Endothelial cell of umbilical vein (primary cell): ENCODE measurements at regions not wholly inside any gene's neighbourhood (a gene's known extent, or its start where the extent isn't known, plus 50 kb on each side); places are given as distances from the start of the nearest gene placed in this dataset.

Experiments
- BruUV-seq: library from RNA; stranded (reverse); fragments of 400-500 nt; replicated peaks from 2 replicates; lab custom pipeline; 2021; lab: Mats Ljungman, UMichigan
- CTCF ChIA-PET: fragments of 300-600, 350-600 bp; sonication (Branson Sonifier 250); formaldehyde crosslinking; loops from one replicate; lab custom pipeline; 2021; ENCODE audit warnings: antibody characterized with exemption, inconsistent platforms; lab: Charles Lee
- POLR2A ChIA-PET: fragments of 300-600, 350-600 bp; sonication (Branson Sonifier 250); formaldehyde crosslinking; loops from one replicate; lab custom pipeline; 2021; ENCODE audit warnings: antibody characterized with exemption, inconsistent platforms; lab: Charles Lee
- DNase-seq: peaks from one replicate; pipeline ENCODE4 v3.0.0-alpha.2; 2011; ENCODE audit warnings: low read depth, low spot score
- FAIRE-seq: peaks from 2 replicates; lab custom pipeline; 2011; peaks lifted over from hg19 to GRCh38; lab: Jason Lieb, UNC
- H2AFZ ChIP-seq: 2 replicates; pipeline ENCODE4 v1.6.0; 2012; ENCODE audit warnings: low read depth, low read length, control low read depth, inconsistent platforms
- H3K27ac ChIP-seq: 2 replicates; pipeline ENCODE4 v1.5.1; 2011; ENCODE audit warnings: low read depth, mild to moderate bottlenecking, control low read depth, low read length, moderate library complexity; ENCODE audit not compliant: insufficient read depth
- H3K27me3 ChIP-seq, 2 experiments: 2 replicates each; pipeline versions ENCODE4 v1.6.0 to v1.6.1; 2011; ENCODE audit warnings: low read length in 2 of 2, mixed read lengths in 1 of 2; ENCODE audit not compliant: control insufficient read depth in 2 of 2, insufficient read depth in 2 of 2
- H3K36me3 ChIP-seq, 2 experiments: 2 replicates in 1 of 2; 3 replicates in 1 of 2; pipeline ENCODE4 v1.5.1; 2011; ENCODE audit warnings: low read length in 2 of 2, mild to moderate bottlenecking in 1 of 2, moderate library complexity in 1 of 2; ENCODE audit not compliant: control insufficient read depth in 2 of 2, insufficient read depth in 2 of 2; ENCODE audit errors: extremely low read depth in 1 of 2
- H3K4me1 ChIP-seq: 3 replicates; pipeline ENCODE4 v1.5.1; 2011; ENCODE audit warnings: mild to moderate bottlenecking, low read length; ENCODE audit not compliant: control insufficient read depth, insufficient read depth; ENCODE audit errors: extremely low read depth
- H3K4me2 ChIP-seq: 2 replicates; pipeline ENCODE4 v1.6.1; 2011; ENCODE audit warnings: low read length, control low read depth, mixed read lengths; ENCODE audit not compliant: insufficient read depth
- H3K4me3 ChIP-seq, 3 experiments: fragments of 200-600 bp in 1 of 3; sonication (generic), shearing (Covaris generic) in 1 of 3; replicated peaks in 1 of 3; 2 replicates each; pipeline ENCODE4 v1.5.1; 2011 to 2016; ENCODE audit warnings: control low read depth in 3 of 3, low read length in 3 of 3, mild to moderate bottlenecking in 2 of 3, inconsistent platforms in 1 of 3, low read depth in 1 of 3, moderate library complexity in 1 of 3; ENCODE audit not compliant: insufficient read depth in 1 of 3
- H3K79me2 ChIP-seq: 2 replicates; pipeline ENCODE4 v1.6.0; 2012; ENCODE audit warnings: low read length, inconsistent platforms; ENCODE audit not compliant: control insufficient read depth, insufficient read depth
- H3K9ac ChIP-seq: replicated peaks from 2 replicates; pipeline ENCODE3; 2011; ENCODE audit warnings: low read length, control low read depth; ENCODE audit not compliant: insufficient read depth; ENCODE audit errors: extremely low read depth
- H3K9me1 ChIP-seq: replicated peaks from 3 replicates; pipeline ENCODE4 v1.6.0; 2011; ENCODE audit warnings: mild to moderate bottlenecking, low read length; ENCODE audit not compliant: control insufficient read depth, insufficient read depth; ENCODE audit errors: extremely low read depth
- H3K9me3 ChIP-seq: replicated peaks from 2 replicates; pipeline ENCODE4 v1.5.1; 2012; ENCODE audit warnings: low read length, inconsistent platforms; ENCODE audit not compliant: control insufficient read depth, insufficient read depth
- H4K20me1 ChIP-seq: replicated peaks from 2 replicates; pipeline ENCODE3; 2011; ENCODE audit warnings: mild to moderate bottlenecking, low read length; ENCODE audit not compliant: control insufficient read depth, insufficient read depth; ENCODE audit errors: extremely low read depth
- CTCF ChIP-seq, 2 donors: IDR thresholded peaks; 1 replicate in 1 of 2; 2 replicates in 1 of 2; pipeline ENCODE4 v1.5.1; 2011; ENCODE audit warnings: low read length in 2 of 2, mild to moderate bottlenecking in 2 of 2, moderate library complexity in 2 of 2, control low read depth in 1 of 2, inconsistent platforms in 1 of 2, low read depth in 1 of 2; ENCODE audit not compliant: insufficient read depth in 1 of 2; ENCODE audit errors: extremely low read depth in 1 of 2
- EZH2 ChIP-seq: IDR thresholded peaks from 2 replicates; pipeline ENCODE4 v1.6.1; 2012; ENCODE audit warnings: borderline replicate concordance, low read depth, mild to moderate bottlenecking, moderate library complexity, low read length, inconsistent platforms; ENCODE audit not compliant: severe bottlenecking
- FOS ChIP-seq: IDR thresholded peaks from 2 replicates; pipeline ENCODE4 v1.6.1; 2011; ENCODE audit warnings: mild to moderate bottlenecking, low read length, moderate library complexity, borderline replicate concordance; ENCODE audit not compliant: insufficient read depth
- GATA2 ChIP-seq: IDR thresholded peaks from 2 replicates; pipeline ENCODE4 v1.7.0; 2011; ENCODE audit warnings: low read depth, mild to moderate bottlenecking, moderate library complexity, mixed read lengths, low read length; ENCODE audit not compliant: insufficient read length, insufficient read depth
- JUN ChIP-seq: IDR thresholded peaks from 2 replicates; pipeline ENCODE4 v1.6.1; 2011; ENCODE audit warnings: borderline replicate concordance, low read depth; ENCODE audit not compliant: insufficient read length, insufficient read depth
- MAX ChIP-seq: IDR thresholded peaks from 2 replicates; pipeline ENCODE4 v1.6.1; 2011; ENCODE audit not compliant: insufficient read depth, insufficient read length
- MYC ChIP-seq: IDR thresholded peaks from one replicate; pipeline ENCODE4 v1.6.1; 2011; ENCODE audit warnings: mild to moderate bottlenecking, low read depth, low read length
- POLR2A ChIP-seq: IDR thresholded peaks from 2 replicates; pipeline ENCODE4 v1.6.1; 2012; ENCODE audit warnings: low read depth, mild to moderate bottlenecking, control low read depth, low read length
- POLR2AphosphoS5 ChIP-seq: IDR thresholded peaks from 2 replicates; pipeline ENCODE4 v1.6.1; 2012; ENCODE audit warnings: low read depth, mild to moderate bottlenecking, control low read depth, low read length, moderate library complexity; ENCODE audit not compliant: insufficient read depth
- dilution Hi-C: fragments of 300-500 bp; cut with MboI; formaldehyde crosslinking; loops from one replicate; pipeline ENCODE4 v1.15.0; 2019; ENCODE audit warnings: low sequenced_read_pairs; ENCODE audit not compliant: extremely low pct_ligation_motif_present
- intact Hi-C: fragments of 100-400 bp; cut with micrococcal nuclease; formaldehyde crosslinking; loops from one replicate; pipeline ENCODE4 v1.10.0; 2022

- Histone ChIP-seq H3K4me2 (no peak overlapping the region), H3K9ac (no peak overlapping the region), H3K36me3 (no peaks in the 10 kb centered on the region), H3K79me2 (no peaks in the 10 kb centered on the region), H3K27ac (no peak overlapping the region), H2AFZ (no peak overlapping the region), H3K9me1 (no peaks in the 10 kb centered on the region), H3K4me1 (no peaks in the 10 kb centered on the region), H4K20me1 (no peaks in the 10 kb centered on the region), H3K27me3 (no peaks in the 10 kb centered on the region), H3K4me3 (no peak overlapping the region), H3K9me3 (no peaks in the 10 kb centered on the region)
- CTCF ChIA-PET = no interaction called here
- BruUV-seq = no TSS peak
- dilution Hi-C loops = no loop called here
- DNase-seq = no peak
- intact Hi-C loops = no loop called here
- FAIRE-seq = no peak
- POLR2A ChIA-PET = no interaction called here
- no peak for TF ChIP-seq MYC
- TF ChIP-seq POLR2AphosphoS5 = no peak
- TF ChIP-seq FOS = no peak
- no peak for TF ChIP-seq POLR2A
- TF ChIP-seq JUN = no peak
- no peak for TF ChIP-seq EZH2
- no peak for TF ChIP-seq GATA2
- TF ChIP-seq CTCF (IDR thresholded peaks at IDR 0.05; ENCODE audit: extremely low read depth in 1 of 2, insufficient read depth in 1 of 2, low read depth in 1 of 2, low read length in 2 of 2) = no peak
- no peak for TF ChIP-seq MAX
Observed at GRCh38 chr2:145284551-145284950, 764.6 kb upstream of the ZEB2 start.
